Esophagus muscularis mucosa (tissue), 4 donors: ENCODE measurements at regions not wholly inside any gene's neighbourhood (a gene's known extent, or its start where the extent isn't known, plus 50 kb on each side); places are given as distances from the start of the nearest gene placed in this dataset.

Source experiments
- DNase-seq: peaks from one replicate; pipeline ENCODE4 v3.0.0-alpha.2; 2017; ENCODE audit errors: extremely low spot score
- H3K27ac ChIP-seq, 4 donors: fragments of 200-600 bp; sonication (generic); replicated peaks in 1 of 4; 1 replicate in 3 of 4; 2 replicates in 1 of 4; pipeline ENCODE4 v1.5.1; 2016 to 2019; ENCODE audit warnings: mild to moderate bottlenecking in 1 of 4
- H3K27me3 ChIP-seq, 4 donors: fragments of 200-600 bp; sonication (generic); one replicate each; pipeline versions ENCODE4 v1.5.1 to v1.6.0; 2016 to 2019
- H3K36me3 ChIP-seq, 4 donors: fragments of 200-600 bp; sonication (generic); one replicate each; pipeline ENCODE4 v1.5.1; 2016 to 2019
- H3K4me1 ChIP-seq, 4 donors: fragments of 200-600 bp; sonication (generic); one replicate each; pipeline ENCODE4 v1.5.1; 2016 to 2019
- H3K4me3 ChIP-seq, 4 donors: fragments of 200-600 bp; sonication (generic); 1 replicate in 2 of 4; 2 replicates in 2 of 4; pipeline ENCODE4 v1.5.1; 2016 to 2019; ENCODE audit warnings: mild to moderate bottlenecking in 4 of 4, moderate library complexity in 1 of 4
- H3K9me3 ChIP-seq, 4 donors: fragments of 200-600 bp; sonication (generic); 1 replicate in 3 of 4; 2 replicates in 1 of 4; pipeline ENCODE4 v1.5.1; 2016 to 2019
- EP300 ChIP-seq: sonication (generic); formaldehyde crosslinking; IDR thresholded peaks from one replicate; pipeline ENCODE4 v1.6.1; 2017; ENCODE audit warnings: antibody characterized with exemption
- POLR2A ChIP-seq: fragments of 450-650 bp; IDR thresholded peaks from one replicate; pipeline ENCODE4 v1.6.1; 2017; ENCODE audit warnings: antibody characterized with exemption, moderate library complexity, mild to moderate bottlenecking, low read depth
- POLR2AphosphoS5 ChIP-seq, 2 donors: sonication (generic); formaldehyde crosslinking; IDR thresholded peaks; one replicate each; pipeline ENCODE4 v1.6.1; 2017; ENCODE audit warnings: antibody characterized with exemption in 2 of 2
- WGBS: methylation state at CpG from one replicate; pipeline ENCODE4 v1.1.5; 2018; 5-methylcytosine and 5-hydroxymethylcytosine counted together
- intact Hi-C: fragments of 100-400 bp; cut with DNase I; formaldehyde crosslinking; loops from one replicate; pipeline ENCODE4 v1.15.1; 2023
- TF ChIP-seq, protein P1 (sequence below), 3 experiments: fragments of 200-600 bp in 2 of 3; fragments of 450-650 bp in 1 of 3; sonication (generic) in 2 of 3; IDR thresholded peaks; one replicate each; pipeline ENCODE4 v1.5.1; 2017 to 2019; ENCODE audit warnings: antibody characterized with exemption in 3 of 3, mild to moderate bottlenecking in 2 of 3, moderate library complexity in 1 of 3

DNA sequence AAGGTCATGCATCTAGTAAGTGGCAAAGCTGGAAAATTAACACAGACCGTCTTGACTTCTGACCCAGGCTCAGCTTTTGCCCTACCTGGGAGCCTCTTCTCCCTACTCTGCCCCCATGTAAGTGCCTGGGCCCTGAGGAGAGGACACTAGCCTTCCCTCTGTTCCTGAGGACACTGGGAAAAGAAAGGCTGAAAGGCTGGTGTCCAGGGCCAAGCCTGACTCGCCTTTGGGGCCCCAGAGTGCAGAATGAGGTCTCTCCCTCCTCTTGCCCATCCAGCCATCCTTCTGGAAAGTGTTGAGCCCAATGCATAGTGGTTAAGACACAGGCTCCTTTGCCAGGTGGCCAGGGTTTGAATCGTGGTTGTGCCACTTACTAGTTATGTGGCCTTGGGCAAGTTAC is 91.5 kb downstream of the PJA1 start:
- no peaks in the 10 kb centered on the region for H3K27me3 ChIP-seq
- DNase-seq = no peak
- intact Hi-C loops = no loop called here

DNA sequence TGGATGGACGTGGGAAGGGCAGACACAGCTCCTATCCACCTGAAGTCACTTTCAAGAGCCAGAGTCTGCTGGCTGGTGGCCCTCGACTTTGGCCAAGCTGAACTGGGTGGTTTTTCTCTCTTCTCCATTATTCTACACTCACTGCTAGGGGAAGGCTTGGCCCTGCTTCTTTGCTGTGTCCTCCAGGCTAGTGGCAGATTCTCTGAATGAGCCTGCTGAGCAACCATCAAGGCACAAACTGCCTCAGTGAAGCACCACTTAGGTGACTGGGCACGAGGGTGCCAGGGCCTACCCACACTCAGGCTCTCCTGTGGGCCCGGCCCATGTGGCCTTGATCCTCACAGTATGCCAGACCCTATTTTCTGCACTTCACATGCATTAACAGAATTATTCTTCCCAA is 92.0 kb downstream of the PJA1 start:
- Histone ChIP-seq H3K4me1 (peaks cover 4 to 11% (median 9%) of the 10 kb centered on the region in 4 donors), H3K9me3 (no peaks in the 10 kb centered on the region), H3K27me3 (no peaks in the 10 kb centered on the region), H3K4me3 (no peak overlapping the region), H3K36me3 (no peaks in the 10 kb centered on the region), H3K27ac (no peak overlapping the region)
- TF ChIP-seq EP300 = no peak
- WGBS = 71% methylated on average over 4 of the region's 4 CpGs
- no peak for DNase-seq
- intact Hi-C loops = no loop called here

More for the DNA sequence above, 91.5 kb downstream of the PJA1 start:
- Histone ChIP-seq H3K36me3 (no peaks in the 10 kb centered on the region), H3K4me3 (no peak overlapping the region), H3K9me3 (no peaks in the 10 kb centered on the region), H3K27ac (no peak overlapping the region), H3K4me1 (peaks cover 4 to 11% (median 9%) of the 10 kb centered on the region in 4 donors)
- 62% methylated on average over 3 of the region's 3 CpGs for WGBS
- TF ChIP-seq, protein P1, sequence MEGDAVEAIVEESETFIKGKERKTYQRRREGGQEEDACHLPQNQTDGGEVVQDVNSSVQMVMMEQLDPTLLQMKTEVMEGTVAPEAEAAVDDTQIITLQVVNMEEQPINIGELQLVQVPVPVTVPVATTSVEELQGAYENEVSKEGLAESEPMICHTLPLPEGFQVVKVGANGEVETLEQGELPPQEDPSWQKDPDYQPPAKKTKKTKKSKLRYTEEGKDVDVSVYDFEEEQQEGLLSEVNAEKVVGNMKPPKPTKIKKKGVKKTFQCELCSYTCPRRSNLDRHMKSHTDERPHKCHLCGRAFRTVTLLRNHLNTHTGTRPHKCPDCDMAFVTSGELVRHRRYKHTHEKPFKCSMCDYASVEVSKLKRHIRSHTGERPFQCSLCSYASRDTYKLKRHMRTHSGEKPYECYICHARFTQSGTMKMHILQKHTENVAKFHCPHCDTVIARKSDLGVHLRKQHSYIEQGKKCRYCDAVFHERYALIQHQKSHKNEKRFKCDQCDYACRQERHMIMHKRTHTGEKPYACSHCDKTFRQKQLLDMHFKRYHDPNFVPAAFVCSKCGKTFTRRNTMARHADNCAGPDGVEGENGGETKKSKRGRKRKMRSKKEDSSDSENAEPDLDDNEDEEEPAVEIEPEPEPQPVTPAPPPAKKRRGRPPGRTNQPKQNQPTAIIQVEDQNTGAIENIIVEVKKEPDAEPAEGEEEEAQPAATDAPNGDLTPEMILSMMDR (IDR thresholded peaks at IDR 0.05) = no peak
- no peak for TF ChIP-seq POLR2AphosphoS5 (IDR thresholded peaks at IDR 0.05)
- TF ChIP-seq EP300 = no peak
- TF ChIP-seq POLR2A = no peak

DNA sequence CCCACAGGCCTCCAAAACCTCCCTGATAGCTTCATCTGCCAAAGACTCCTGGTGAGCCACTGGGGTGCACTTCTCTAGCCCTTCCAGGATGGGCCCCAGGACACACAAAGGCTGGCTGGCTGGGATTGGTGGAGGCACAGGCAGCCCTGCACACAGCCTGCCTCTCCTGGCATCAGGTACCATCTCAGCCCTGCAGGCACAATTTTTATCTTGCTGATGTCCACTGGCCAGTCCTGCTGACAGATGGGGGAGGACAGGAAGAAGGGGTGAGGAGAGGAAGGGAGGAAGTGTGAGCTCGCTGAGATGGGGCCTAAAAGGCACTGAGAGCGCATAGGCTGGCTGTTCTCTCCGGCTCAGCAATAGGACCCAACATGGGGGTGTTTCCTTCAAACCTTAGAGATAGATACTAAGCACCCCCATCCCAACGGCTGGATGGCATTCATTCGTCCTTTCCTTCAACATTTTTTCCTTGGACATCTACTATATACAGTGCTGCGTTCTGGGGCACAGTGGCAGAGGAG is 92.7 kb downstream of the PJA1 start:
- intact Hi-C loops = no loop called here
- Histone ChIP-seq H3K9me3 (no peaks in the 10 kb centered on the region), H3K4me3 (no peak overlapping the region), H3K27ac (no peak overlapping the region), H3K27me3 (no peaks in the 10 kb centered on the region), H3K4me1 (peaks cover 4 to 11% (median 9%) of the 10 kb centered on the region in 4 donors), H3K36me3 (no peaks in the 10 kb centered on the region)
- TF ChIP-seq EP300 (no peak), POLR2AphosphoS5 (IDR thresholded peaks at IDR 0.05) (no peak), POLR2A (no peak)
- no peak for DNase-seq
- 82% methylated on average over 6 of the region's 6 CpGs for WGBS

DNA sequence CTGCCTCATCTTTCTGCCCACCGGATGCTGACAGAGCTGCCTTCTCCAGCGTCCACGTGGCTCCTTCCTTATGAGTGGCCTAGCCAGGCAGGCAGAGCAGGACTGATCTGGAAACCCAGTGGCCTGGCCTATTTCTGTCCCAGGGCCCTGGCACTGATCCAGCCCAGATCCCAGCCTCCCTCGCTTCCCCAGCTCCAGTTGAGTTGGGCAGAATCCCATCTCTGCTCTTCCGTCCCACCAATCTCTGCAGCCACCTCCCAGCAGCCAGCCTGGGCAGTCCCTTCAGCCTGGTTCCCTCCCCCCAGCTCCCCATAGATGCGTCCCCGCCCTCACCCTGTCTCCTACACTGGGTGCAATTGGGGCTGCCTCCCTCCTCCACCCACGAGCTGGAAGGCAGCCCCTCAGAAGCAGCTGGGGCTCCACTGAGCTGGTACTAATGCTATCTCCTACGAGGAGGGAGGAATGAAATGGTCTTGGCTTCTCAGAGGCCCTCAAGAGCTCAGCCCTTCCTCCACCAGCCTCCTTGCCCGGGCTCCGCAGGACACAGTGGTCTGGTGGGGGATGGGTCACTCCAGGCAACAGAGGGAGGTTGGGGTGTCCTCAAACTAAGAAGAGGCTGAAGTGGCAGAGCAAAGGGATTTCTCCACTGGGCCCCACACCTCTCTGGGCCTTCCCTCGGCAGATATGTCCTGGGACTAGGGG is 94.2 kb downstream of the PJA1 start:
- 61% methylated on average over 12 of the region's 12 CpGs for WGBS
- Histone ChIP-seq H3K9me3 (no peaks in the 10 kb centered on the region), H3K4me3 (no peak overlapping the region), H3K36me3 (no peaks in the 10 kb centered on the region), H3K4me1 (peaks cover 4 to 11% (median 9%) of the 10 kb centered on the region in 4 donors), H3K27me3 (no peaks in the 10 kb centered on the region), H3K27ac (no peak overlapping the region)
- TF ChIP-seq, protein P1 (IDR thresholded peaks at IDR 0.05) = no peak
- TF ChIP-seq POLR2A (no peak), POLR2AphosphoS5 (IDR thresholded peaks at IDR 0.05) (no peak)
- intact Hi-C loops = no loop called here
- no peak for DNase-seq

DNA sequence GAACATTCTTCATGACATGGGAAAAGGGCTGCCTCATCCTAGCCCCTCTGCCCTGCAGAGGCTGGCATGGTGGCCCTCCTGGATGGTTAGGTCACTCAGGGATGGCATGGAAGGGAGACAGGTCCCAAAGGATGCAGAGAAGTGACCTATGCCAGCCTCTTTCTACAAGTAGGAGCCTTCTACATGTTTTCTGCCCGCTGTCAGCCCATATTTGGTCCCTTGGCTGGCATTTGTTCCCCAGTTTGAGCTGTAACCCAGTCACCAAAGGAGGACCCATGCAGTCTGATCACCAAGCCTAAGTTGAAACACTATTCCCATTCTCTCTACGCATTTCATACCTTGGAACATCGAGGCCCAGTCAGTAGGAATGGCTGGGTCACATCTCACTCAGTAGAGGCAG is 95.4 kb downstream of the PJA1 start:
- peaks cover 4 to 11% (median 9%) of the 10 kb centered on the region in 4 donors for H3K4me1 ChIP-seq
- H3K36me3 ChIP-seq = no peaks in the 10 kb centered on the region
- no peak overlapping the region for H3K27ac ChIP-seq
- no peak for DNase-seq
- intact Hi-C loops = no loop called here
- no CpG with 5 or more reads among the region's 3 CpGs for WGBS
- H3K27me3 ChIP-seq = no peaks in the 10 kb centered on the region
- TF ChIP-seq POLR2AphosphoS5 (IDR thresholded peaks at IDR 0.05) (no peak), POLR2A (no peak), EP300 (no peak)
- TF ChIP-seq, protein P1 (IDR thresholded peaks at IDR 0.05) = no peak
- no peak overlapping the region for H3K4me3 ChIP-seq
- H3K9me3 ChIP-seq = no peaks in the 10 kb centered on the region

DNA sequence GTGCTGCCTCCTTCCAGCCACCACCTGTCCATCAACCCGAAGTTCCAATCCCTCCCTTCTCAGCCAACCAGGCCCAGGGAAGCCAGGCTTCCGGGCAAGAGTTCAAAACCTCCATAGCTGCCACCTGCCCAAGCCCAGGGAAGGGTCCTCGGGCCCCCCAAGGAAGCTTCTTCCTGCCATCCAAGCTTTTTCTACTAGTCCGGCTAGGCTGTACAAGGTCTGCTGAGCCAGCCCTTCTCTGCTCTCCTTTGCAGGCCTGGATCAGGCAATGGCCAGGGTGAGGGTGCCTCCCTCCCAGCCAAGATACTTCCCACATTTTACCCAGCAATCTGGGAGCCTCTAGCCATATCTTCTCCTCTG is 96.2 kb downstream of the PJA1 start:
- Histone ChIP-seq H3K9me3 (peaks cover 0 to 6% (median 0%) of the 10 kb centered on the region in 4 donors), H3K36me3 (no peaks in the 10 kb centered on the region), H3K27ac (no peak overlapping the region), H3K4me1 (peaks cover 4 to 11% (median 9%) of the 10 kb centered on the region in 4 donors), H3K27me3 (no peaks in the 10 kb centered on the region), H3K4me3 (no peak overlapping the region)
- TF ChIP-seq, protein P1 (IDR thresholded peaks at IDR 0.05) = no peak
- TF ChIP-seq EP300 = no peak
- TF ChIP-seq POLR2A = no peak
- no peak for TF ChIP-seq POLR2AphosphoS5 (IDR thresholded peaks at IDR 0.05)
- DNase-seq = no peak
- intact Hi-C loops = no loop called here
- 69% methylated on average over 4 of the region's 4 CpGs for WGBS
